HepG2 (cell line): ENCODE measurements at regions not wholly inside any gene's neighbourhood (a gene's known extent, or its start where the extent isn't known, plus 50 kb on each side); places are given as distances from the start of the nearest gene placed in this dataset.

Source experiments
- ATAC-seq: fragments of 200-7000 bp; cut with Tn5 transposase; 3 replicates; pipeline ENCODE4 v1.9.1; 2020; ENCODE audit warnings: mild to moderate bottlenecking, moderate library complexity
- BruUV-seq: library from RNA; stranded (reverse); fragments of 400-500 nt; replicated peaks from 2 replicates; lab custom pipeline; 2021; lab: Mats Ljungman, UMichigan
- CTCF ChIA-PET: fragments of 300-600 bp; formaldehyde crosslinking; extraction: SDS; loops from one replicate; lab custom pipeline; 2021; ENCODE audit warnings: low total read pairs, inconsistent platforms, low intra/inter-chr PET ratio; lab: Yijun Ruan, JAX
- POLR2A ChIA-PET: fragments of 350-600 bp; sonication (Branson Sonifier 250); formaldehyde crosslinking; loops from one replicate; lab custom pipeline; 2020; ENCODE audit warnings: antibody characterized with exemption, inconsistent platforms; lab: Yijun Ruan, JAX
- DNase-seq: peaks from one replicate; pipeline ENCODE4 v3.0.0-alpha.2; 2015; ENCODE audit warnings: low spot score
- FAIRE-seq: peaks from 3 replicates; lab custom pipeline; 2011; peaks lifted over from hg19 to GRCh38; lab: Jason Lieb, UNC
- H2AFZ ChIP-seq: one replicate; pipeline ENCODE4 v1.6.1; 2011; ENCODE audit warnings: low read length, inconsistent platforms
- H3K27ac ChIP-seq: fragments of 300-600 bp; 3 replicates; pipeline ENCODE4 v1.8.0; 2011; ENCODE audit warnings: mixed run types, mild to moderate bottlenecking, mixed read lengths, low read length, inconsistent platforms; ENCODE audit not compliant: insufficient read depth; ENCODE audit errors: extremely low read length
- H3K27me3 ChIP-seq, 2 experiments: fragments of 200-600 bp in 1 of 2; 2 replicates in 1 of 2; 3 replicates in 1 of 2; pipeline versions ENCODE4 v1.6.0 to v1.8.0; 2011; ENCODE audit warnings: low read length in 2 of 2, mild to moderate bottlenecking in 2 of 2, moderate library complexity in 2 of 2, inconsistent platforms in 1 of 2; ENCODE audit not compliant: insufficient read depth in 2 of 2, control insufficient read depth in 1 of 2
- H3K36me3 ChIP-seq, 2 experiments: fragments of 200-600 bp in 1 of 2; replicated peaks in 1 of 2; 2 replicates in 1 of 2; 3 replicates in 1 of 2; pipeline versions ENCODE4 v1.5.1 to v1.8.0; 2011; ENCODE audit warnings: low read length in 2 of 2, inconsistent platforms in 1 of 2; ENCODE audit not compliant: insufficient read depth in 2 of 2, control insufficient read depth in 1 of 2
- H3K4me1 ChIP-seq: 2 replicates; pipeline ENCODE4 v1.5.1; 2012; ENCODE audit warnings: low read length, inconsistent platforms; ENCODE audit not compliant: insufficient read depth
- H3K4me2 ChIP-seq: 2 replicates; pipeline ENCODE4 v1.6.0; 2011; ENCODE audit warnings: low read depth, low read length, inconsistent platforms
- H3K4me3 ChIP-seq, 3 experiments: fragments of 200-600 bp in 1 of 3; sonication (generic), shearing (Covaris generic) in 1 of 3; replicated peaks in 1 of 3; 2 replicates each; pipeline ENCODE4 v1.5.1; 2011 to 2016; ENCODE audit warnings: low read length in 3 of 3, inconsistent platforms in 2 of 3, low read depth in 2 of 3, mild to moderate bottlenecking in 2 of 3, control low read depth in 1 of 3, mixed read lengths in 1 of 3; ENCODE audit not compliant: insufficient read depth in 1 of 3
- H3K79me2 ChIP-seq: one replicate; pipeline ENCODE4 v1.6.1; 2011; ENCODE audit warnings: low read length, inconsistent platforms; ENCODE audit not compliant: insufficient read depth
- H3K9ac ChIP-seq: 2 replicates; pipeline ENCODE4 v1.6.0; 2011; ENCODE audit warnings: mild to moderate bottlenecking, low read depth, low read length, inconsistent platforms; ENCODE audit not compliant: insufficient read depth
- H3K9me3 ChIP-seq: 2 replicates; pipeline ENCODE4 v1.5.1; 2012; ENCODE audit warnings: mild to moderate bottlenecking, low read length
- H4K20me1 ChIP-seq: 2 replicates; pipeline ENCODE4 v1.6.0; 2011; ENCODE audit warnings: inconsistent platforms, mild to moderate bottlenecking, low read length, moderate library complexity; ENCODE audit not compliant: insufficient read depth
- ATM ChIP-seq: fragments of 450-650 bp; IDR thresholded peaks from 2 replicates; pipeline ENCODE4 v1.7.1; 2017; ENCODE audit warnings: mild to moderate bottlenecking, borderline replicate concordance
- DPF2 ChIP-seq: sonication (generic); formaldehyde crosslinking; IDR thresholded peaks from 2 replicates; pipeline ENCODE4 v1.4.0; 2020; ENCODE audit warnings: mild to moderate bottlenecking, low read depth, missing genetic modification reagents, borderline replicate concordance
- EED ChIP-seq: sonication (generic); formaldehyde crosslinking; IDR thresholded peaks from 2 replicates; pipeline ENCODE4 v1.5.0; 2020; ENCODE audit warnings: mild to moderate bottlenecking, missing genetic modification reagents
- FOSL2 ChIP-seq: sonication (generic); formaldehyde crosslinking; IDR thresholded peaks from 2 replicates; pipeline ENCODE4 v1.4.0; 2020; ENCODE audit warnings: missing genetic modification reagents
- IKZF4 ChIP-seq: sonication (generic); formaldehyde crosslinking; IDR thresholded peaks from 2 replicates; pipeline ENCODE4 v1.5.1; 2020; ENCODE audit warnings: borderline replicate concordance, mild to moderate bottlenecking, low read depth, missing genetic modification reagents; ENCODE audit errors: not compliant biosample characterization
- MAFK ChIP-seq, 2 experiments: IDR thresholded peaks in 1 of 2; conservative IDR thresholded peaks in 1 of 2; 2 replicates each; pipeline ENCODE4 v1.6.1; 2011; ENCODE audit warnings: improper control_type of control experiment in 2 of 2, low read length in 2 of 2
- NR2F6 ChIP-seq, 2 experiments: IDR thresholded peaks; 2 replicates each; pipeline ENCODE4 v1.6.1; 2016; ENCODE audit warnings: antibody characterized with exemption in 1 of 2, mild to moderate bottlenecking in 1 of 2
- SMAD1 ChIP-seq: sonication (generic); formaldehyde crosslinking; IDR thresholded peaks from 2 replicates; pipeline ENCODE4 v1.4.0; 2020; ENCODE audit warnings: missing genetic modification reagents, low read depth, mild to moderate bottlenecking, borderline replicate concordance
- SMAD9 ChIP-seq: sonication (generic); formaldehyde crosslinking; IDR thresholded peaks from 2 replicates; pipeline ENCODE4 v1.5.1; 2020; ENCODE audit warnings: mild to moderate bottlenecking, missing genetic modification reagents
- TBP ChIP-seq: sonication (generic); formaldehyde crosslinking; IDR thresholded peaks from 2 replicates; pipeline ENCODE4 v1.5.0; 2020; ENCODE audit warnings: missing genetic modification reagents
- WIZ ChIP-seq: sonication (generic); formaldehyde crosslinking; IDR thresholded peaks from 2 replicates; pipeline ENCODE4 v1.5.1; 2020; ENCODE audit warnings: mild to moderate bottlenecking, missing genetic modification reagents
- ZFP36L1 ChIP-seq: sonication (generic); formaldehyde crosslinking; IDR thresholded peaks from 2 replicates; pipeline ENCODE4 v1.8.0; 2022; ENCODE audit warnings: mild to moderate bottlenecking, missing genetic modification reagents, moderate library complexity
- ZMYM3 ChIP-seq: sonication (generic); formaldehyde crosslinking; IDR thresholded peaks from 2 replicates; pipeline ENCODE4 v1.5.1; 2020; ENCODE audit warnings: mild to moderate bottlenecking, missing genetic modification reagents
- ZNF75D ChIP-seq: sonication (generic); formaldehyde crosslinking; IDR thresholded peaks from 2 replicates; pipeline ENCODE4 v1.8.1; 2023; ENCODE audit warnings: missing genetic modification reagents, mild to moderate bottlenecking, borderline replicate concordance
- WGBS: methylation state at CpG from one replicate; pipeline ENCODE4 v1.1.6; 2017; ENCODE audit warnings: low lambda C conversion rate; 5-methylcytosine and 5-hydroxymethylcytosine counted together
- in situ Hi-C: cut with HindIII; loops from 2 replicates; pipeline ENCODE4 v1.10.0; 2017; ENCODE audit warnings: low pct_unique_long_range_greater_than_20kb; ENCODE audit not compliant: extremely low pct_ligation_motif_present
- intact Hi-C: fragments of 100-400 bp; cut with micrococcal nuclease; formaldehyde crosslinking; loops from one replicate; pipeline ENCODE4 v1.10.0; 2022; ENCODE audit not compliant: unreplicated experiment
- TF ChIP-seq, protein P1 (sequence below), 2 experiments: sonication (generic) in 1 of 2; formaldehyde crosslinking in 1 of 2; IDR thresholded peaks; 2 replicates each; pipeline versions ENCODE4 v1.4.0 to v1.6.1; 2018 to 2020; ENCODE audit warnings: missing genetic modification reagents in 2 of 2, borderline replicate concordance in 1 of 2, low read depth in 1 of 2, mild to moderate bottlenecking in 1 of 2, missing biosample characterization in 1 of 2
- TF ChIP-seq, protein P2 (sequence below): sonication (generic); formaldehyde crosslinking; IDR thresholded peaks from 2 replicates; pipeline ENCODE4 v1.4.0; 2020; ENCODE audit warnings: low read depth, missing genetic modification reagents
- TF ChIP-seq, protein P3 (sequence below): sonication (generic); formaldehyde crosslinking; IDR thresholded peaks from 2 replicates; pipeline ENCODE4 v1.8.0; 2023; ENCODE audit warnings: mild to moderate bottlenecking, missing genetic modification reagents
- TF ChIP-seq, protein P4 (sequence below): sonication (generic); formaldehyde crosslinking; IDR thresholded peaks from 2 replicates; pipeline ENCODE4 v1.9.0; 2021; ENCODE audit warnings: missing genetic modification reagents, borderline replicate concordance

GRCh38 chr6:112745765-112746164 lies 398.6 kb downstream of the RFPL4B start:
- BruUV-seq, result no TSS peak
- intact Hi-C loops (no loop called here), in situ Hi-C loops (no loop called here)
- Histone ChIP-seq H2AFZ (no peak overlapping the region), H3K79me2 (no peaks in the 10 kb centered on the region), H3K27ac (no peak overlapping the region), H3K27me3 (no peaks in the 10 kb centered on the region), H3K9me3 (no peaks in the 10 kb centered on the region), H3K9ac (no peak overlapping the region), H4K20me1 (no peaks in the 10 kb centered on the region), H3K36me3 (no peaks in the 10 kb centered on the region), H3K4me3 (no peak overlapping the region)
- ChIA-PET CTCF (no interaction called here), POLR2A (no interaction called here)
- DNase-seq, result no peak
- ATAC-seq, result no peak
- FAIRE-seq, result no peak
- 0% methylated on average over 1 of the region's 1 CpG for WGBS
- TF ChIP-seq ATM (no peak), ZFP36L1 (CRISPR knock-in tag) (no peak), MAFK (conservative IDR thresholded peaks at IDR 0.05 in 1 of 2, IDR thresholded peaks at IDR 0.05 in 1 of 2; ENCODE audit: low read length in 2 of 2) (no peak), IKZF4 (CRISPR knock-in tag) (no peak), DPF2 (no peak), TBP (CRISPR knock-in tag) (no peak), SMAD1 (CRISPR knock-in tag) (no peak), ZMYM3 (CRISPR knock-in tag) (no peak), ZNF75D (CRISPR knock-in tag) (no peak), EED (CRISPR knock-in tag) (no peak), WIZ (CRISPR knock-in tag) (no peak), NR2F6 (IDR thresholded peaks at IDR 0.05) (no peak), NR2F6 (CRISPR knock-in tag; IDR thresholded peaks at IDR 0.05) (no peak), SMAD9 (CRISPR knock-in tag) (no peak), FOSL2 (no peak)
- TF ChIP-seq, protein P1, sequence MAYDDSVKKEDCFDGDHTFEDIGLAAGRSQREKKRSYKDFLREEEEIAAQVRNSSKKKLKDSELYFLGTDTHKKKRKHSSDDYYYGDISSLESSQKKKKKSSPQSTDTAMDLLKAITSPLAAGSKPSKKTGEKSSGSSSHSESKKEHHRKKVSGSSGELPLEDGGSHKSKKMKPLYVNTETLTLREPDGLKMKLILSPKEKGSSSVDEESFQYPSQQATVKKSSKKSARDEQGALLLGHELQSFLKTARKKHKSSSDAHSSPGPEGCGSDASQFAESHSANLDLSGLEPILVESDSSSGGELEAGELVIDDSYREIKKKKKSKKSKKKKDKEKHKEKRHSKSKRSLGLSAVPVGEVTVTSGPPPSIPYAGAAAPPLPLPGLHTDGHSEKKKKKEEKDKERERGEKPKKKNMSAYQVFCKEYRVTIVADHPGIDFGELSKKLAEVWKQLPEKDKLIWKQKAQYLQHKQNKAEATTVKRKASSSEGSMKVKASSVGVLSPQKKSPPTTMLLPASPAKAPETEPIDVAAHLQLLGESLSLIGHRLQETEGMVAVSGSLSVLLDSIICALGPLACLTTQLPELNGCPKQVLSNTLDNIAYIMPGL (CRISPR knock-in tag; IDR thresholded peaks at IDR 0.05; ENCODE audit: borderline replicate concordance in 1 of 2, low read depth in 1 of 2), result no peak
- TF ChIP-seq, protein P2, sequence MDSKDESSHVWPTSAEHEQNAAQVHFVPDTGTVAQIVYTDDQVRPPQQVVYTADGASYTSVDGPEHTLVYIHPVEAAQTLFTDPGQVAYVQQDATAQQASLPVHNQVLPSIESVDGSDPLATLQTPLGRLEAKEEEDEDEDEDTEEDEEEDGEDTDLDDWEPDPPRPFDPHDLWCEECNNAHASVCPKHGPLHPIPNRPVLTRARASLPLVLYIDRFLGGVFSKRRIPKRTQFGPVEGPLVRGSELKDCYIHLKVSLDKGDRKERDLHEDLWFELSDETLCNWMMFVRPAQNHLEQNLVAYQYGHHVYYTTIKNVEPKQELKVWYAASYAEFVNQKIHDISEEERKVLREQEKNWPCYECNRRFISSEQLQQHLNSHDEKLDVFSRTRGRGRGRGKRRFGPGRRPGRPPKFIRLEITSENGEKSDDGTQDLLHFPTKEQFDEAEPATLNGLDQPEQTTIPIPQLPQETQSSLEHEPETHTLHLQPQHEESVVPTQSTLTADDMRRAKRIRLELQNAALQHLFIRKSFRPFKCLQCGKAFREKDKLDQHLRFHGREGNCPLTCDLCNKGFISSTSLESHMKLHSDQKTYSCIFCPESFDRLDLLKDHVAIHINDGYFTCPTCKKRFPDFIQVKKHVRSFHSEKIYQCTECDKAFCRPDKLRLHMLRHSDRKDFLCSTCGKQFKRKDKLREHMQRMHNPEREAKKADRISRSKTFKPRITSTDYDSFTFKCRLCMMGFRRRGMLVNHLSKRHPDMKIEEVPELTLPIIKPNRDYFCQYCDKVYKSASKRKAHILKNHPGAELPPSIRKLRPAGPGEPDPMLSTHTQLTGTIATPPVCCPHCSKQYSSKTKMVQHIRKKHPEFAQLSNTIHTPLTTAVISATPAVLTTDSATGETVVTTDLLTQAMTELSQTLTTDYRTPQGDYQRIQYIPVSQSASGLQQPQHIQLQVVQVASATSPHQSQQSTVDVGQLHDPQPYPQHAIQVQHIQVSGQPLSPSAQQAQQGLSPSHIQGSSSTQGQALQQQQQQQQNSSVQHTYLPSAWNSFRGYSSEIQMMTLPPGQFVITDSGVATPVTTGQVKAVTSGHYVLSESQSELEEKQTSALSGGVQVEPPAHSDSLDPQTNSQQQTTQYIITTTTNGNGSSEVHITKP (CRISPR knock-in tag), result no peak
- TF ChIP-seq, protein P3, sequence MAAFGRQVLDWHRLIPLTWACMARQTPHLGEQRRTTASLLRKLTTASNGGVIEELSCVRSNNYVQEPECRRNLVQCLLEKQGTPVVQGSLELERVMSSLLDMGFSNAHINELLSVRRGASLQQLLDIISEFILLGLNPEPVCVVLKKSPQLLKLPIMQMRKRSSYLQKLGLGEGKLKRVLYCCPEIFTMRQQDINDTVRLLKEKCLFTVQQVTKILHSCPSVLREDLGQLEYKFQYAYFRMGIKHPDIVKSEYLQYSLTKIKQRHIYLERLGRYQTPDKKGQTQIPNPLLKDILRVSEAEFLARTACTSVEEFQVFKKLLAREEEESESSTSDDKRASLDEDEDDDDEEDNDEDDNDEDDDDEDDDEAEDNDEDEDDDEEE (CRISPR knock-in tag), result no peak
- TF ChIP-seq, protein P4, sequence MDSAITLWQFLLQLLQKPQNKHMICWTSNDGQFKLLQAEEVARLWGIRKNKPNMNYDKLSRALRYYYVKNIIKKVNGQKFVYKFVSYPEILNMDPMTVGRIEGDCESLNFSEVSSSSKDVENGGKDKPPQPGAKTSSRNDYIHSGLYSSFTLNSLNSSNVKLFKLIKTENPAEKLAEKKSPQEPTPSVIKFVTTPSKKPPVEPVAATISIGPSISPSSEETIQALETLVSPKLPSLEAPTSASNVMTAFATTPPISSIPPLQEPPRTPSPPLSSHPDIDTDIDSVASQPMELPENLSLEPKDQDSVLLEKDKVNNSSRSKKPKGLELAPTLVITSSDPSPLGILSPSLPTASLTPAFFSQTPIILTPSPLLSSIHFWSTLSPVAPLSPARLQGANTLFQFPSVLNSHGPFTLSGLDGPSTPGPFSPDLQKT (CRISPR knock-in tag), result no peak
- TF ChIP-seq, all 625 proteins: peak for 0
- Histone ChIP-seq H3K4me2 (no peak overlapping the region), H3K4me1 (no peaks in the 10 kb centered on the region)
